LNCaP clone FGC (cell line): ENCODE measurements at regions not wholly inside any gene's neighbourhood (a gene's known extent, or its start where the extent isn't known, plus 50 kb on each side); places are given as distances from the start of the nearest gene placed in this dataset.

Experiments
- DNase-seq: peaks from one replicate; pipeline ENCODE4 v3.0.0-alpha.2; 2011; ENCODE audit warnings: low read depth
- H3K4me3 ChIP-seq: 2 replicates; pipeline ENCODE4 v1.5.1; 2011; ENCODE audit warnings: mild to moderate bottlenecking, low read depth, low read length, control low read depth
- CTCF ChIP-seq: IDR thresholded peaks from 2 replicates; pipeline ENCODE4 v1.5.1; 2012; ENCODE audit warnings: mild to moderate bottlenecking; ENCODE audit not compliant: control insufficient read depth, insufficient read depth; ENCODE audit errors: extremely low read depth

DNA sequence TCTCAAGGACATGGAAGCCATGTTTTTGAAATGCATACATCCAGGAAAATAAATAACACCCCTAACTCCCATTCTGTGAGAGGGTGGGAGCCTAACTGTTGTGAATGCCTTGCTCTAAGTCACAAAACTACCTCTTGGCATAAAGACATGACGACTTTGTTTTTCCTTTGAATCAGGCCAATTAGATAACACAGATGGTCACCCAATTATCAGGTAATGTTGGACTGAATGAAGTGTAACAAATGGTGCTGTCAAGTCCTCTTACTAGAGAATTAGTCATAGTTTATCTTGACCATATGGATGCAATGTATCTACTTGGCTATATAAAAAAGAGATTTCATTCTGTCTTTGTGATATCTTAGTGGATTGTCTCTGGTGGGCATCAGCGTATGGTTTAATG is 553.6 kb upstream of the ATXN8OS start:
- DNase-seq, result no peak
- TF ChIP-seq CTCF, result no peak

DNA sequence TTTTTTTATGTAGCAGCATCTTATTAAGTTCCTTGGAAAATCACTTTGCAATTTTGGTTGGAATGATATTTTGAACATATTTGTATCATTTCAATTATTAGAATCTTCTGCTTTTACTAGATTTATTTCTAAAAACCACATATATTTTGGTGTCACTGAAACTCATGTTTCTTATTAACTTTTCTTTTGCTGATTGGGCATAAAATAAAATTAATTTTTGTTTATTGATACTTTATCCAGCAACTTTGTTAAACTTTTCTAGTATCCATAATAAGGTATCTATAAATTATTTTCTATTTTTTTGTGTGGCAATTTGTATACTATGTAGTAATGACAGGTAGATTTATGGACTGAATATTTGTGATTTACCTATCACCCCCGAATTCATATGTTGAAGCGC is 556.4 kb upstream of the ATXN8OS start:
- TF ChIP-seq CTCF, result no peak
- H3K4me3 ChIP-seq, result no peak overlapping the region
- no peak for DNase-seq

More for the DNA sequence above, 553.6 kb upstream of the ATXN8OS start:
- no peak overlapping the region for H3K4me3 ChIP-seq

DNA sequence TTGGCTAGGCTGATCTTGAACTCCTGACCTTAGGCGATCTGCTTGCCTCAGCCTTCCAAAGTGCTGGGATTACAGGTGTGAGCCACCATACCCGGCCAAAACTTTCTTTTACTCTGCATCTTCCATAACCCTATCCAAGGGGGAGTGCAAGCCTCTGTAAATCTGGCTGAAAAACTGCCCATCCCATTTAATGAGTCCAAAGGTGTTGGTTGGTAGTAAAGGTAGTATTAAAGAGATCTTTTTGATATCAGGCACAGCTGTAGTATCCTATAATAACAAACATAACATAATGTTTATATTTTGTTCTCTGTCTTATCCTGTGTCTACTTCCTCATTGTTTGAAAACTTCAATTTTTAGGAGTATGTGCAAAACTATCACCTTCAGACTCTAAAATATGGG is 559.8 kb upstream of the ATXN8OS start:
- no peak overlapping the region for H3K4me3 ChIP-seq
- no peak for DNase-seq
- TF ChIP-seq CTCF, result no peak

DNA sequence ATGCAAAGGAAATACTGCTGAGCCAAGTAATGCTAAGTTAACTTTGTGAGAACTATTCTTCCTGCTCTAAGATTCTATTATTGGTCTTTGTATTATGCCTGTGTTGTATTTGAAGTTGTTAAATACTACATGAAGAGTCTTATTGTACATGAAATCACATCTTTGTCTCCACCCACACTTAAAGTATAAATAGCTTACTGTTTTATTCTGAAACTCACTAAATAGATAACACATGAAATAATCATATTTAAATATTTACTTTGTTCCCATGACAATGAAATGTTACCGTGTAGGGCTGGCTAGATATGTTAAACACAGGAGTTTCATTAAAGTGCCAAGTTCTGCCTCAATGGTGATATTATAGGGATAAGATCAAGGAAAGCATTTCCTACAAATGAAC is 562.1 kb upstream of the ATXN8OS start:
- DNase-seq, result no peak
- no peak for TF ChIP-seq CTCF
- no peak overlapping the region for H3K4me3 ChIP-seq

- no peak overlapping the region for H3K4me3 ChIP-seq
- 0 out of 2 replicates have a peak, but pooled peaks have one; percentile 8 for TF ChIP-seq CTCF
- no peak for DNase-seq
These were observed 583.0 kb upstream of the ATXN8OS start for GRCh38 chr13:69524459-69525150.

DNA sequence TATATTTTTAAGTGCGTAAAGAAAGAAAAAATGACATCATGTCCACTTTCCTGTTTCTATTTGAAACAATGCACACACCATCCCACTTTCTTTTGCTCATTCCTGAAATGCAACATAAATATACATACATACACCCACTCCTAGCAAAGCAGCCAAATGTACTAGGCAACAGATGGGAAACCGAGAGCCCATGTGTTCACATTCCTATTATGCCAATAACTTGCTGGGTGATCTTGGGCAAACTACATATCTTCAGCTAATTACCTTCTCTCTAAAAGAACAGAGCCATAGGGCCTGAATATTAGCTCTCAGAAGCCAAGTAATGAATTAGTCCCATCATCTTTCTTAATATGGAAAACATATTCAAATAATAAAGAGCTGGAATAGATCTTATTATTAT is 610.6 kb upstream of the ATXN8OS start:
- no peak for DNase-seq
- TF ChIP-seq CTCF, result no peak
- no peak overlapping the region for H3K4me3 ChIP-seq

- no peak overlapping the region for H3K4me3 ChIP-seq
- TF ChIP-seq CTCF, result no peak
- DNase-seq, result no peak
These were observed 612.5 kb upstream of the ATXN8OS start for GRCh38 chr13:69495096-69495495.
